Activated CD4-positive, alpha-beta T cell treated with anti-CD3 and anti-CD28 coated beads for 48 hours (primary cell): ENCODE measurements at regions not wholly inside any gene's neighbourhood (a gene's known extent, or its start where the extent isn't known, plus 50 kb on each side); places are given as distances from the start of the nearest gene placed in this dataset.
"Not testable (repeated sequence)": the region's sequence is repeated elsewhere in the genome, so short reads cannot be mapped to it uniquely, and the experiment has no call there.

Experiments used
- DNase-seq: peaks from one replicate; pipeline ENCODE4 v3.0.0-alpha.2; 2020

DNA sequence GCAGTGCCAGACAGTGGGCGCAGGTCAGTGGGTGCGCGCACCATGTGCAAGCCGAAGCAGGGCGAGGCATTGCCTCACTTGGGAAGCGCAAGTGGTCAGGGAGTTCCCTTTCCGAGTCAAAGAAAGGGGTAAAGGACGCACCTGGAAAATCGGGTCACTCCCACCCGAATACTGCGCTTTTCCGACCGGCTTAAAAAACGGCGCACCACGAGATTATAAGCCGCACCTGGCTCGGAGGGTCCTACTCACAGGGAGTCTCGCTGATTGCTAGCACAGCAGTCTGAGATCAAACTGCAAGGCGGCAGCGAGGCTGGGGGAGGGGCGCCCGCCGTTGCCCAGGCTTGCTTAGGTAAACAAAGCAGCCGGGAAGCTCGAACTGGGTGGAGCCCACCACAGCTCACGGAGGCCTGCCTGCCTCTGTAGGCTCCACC lies 77.9 kb downstream of the NR4A2 start:
- DNase-seq = not testable (repeated sequence)

DNA sequence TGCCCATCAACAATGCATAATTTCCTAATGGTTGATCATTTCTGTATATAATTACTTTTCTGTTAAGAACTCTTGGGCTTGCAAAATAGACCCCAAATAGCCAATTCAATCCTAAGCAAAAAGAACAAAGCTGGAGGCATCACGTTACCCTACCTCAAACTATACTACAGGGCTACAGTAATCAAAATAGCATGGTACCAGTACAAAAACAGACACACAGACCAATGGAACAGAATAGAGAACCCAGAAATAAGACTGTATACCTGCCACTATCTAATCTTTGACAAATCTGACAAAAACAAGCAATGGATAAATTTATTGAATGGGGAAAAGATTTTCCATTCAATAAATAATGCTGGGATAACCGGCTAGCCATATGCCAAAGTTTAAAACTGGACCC lies 78.8 kb downstream of the NR4A2 start:
- DNase-seq = no peak

DNA sequence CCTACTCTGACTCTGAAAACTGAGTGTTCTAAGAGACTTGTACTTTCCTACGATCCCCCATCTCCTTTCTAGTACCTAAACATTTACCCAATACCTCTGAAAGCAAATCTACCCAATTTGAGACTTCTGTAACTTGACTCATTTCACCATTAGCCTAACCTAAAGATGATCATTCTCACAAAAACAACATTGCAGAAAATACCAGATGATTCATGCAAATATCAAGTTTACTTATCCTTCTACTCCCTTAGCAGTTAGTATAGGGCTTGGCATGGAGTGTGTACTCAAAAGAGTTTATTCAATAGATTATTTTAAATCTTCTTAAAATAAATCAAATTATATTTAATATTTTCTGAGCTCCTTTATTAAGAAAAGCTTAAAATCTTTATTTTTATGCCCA lies 89.6 kb downstream of the NR4A2 start:
- no peak for DNase-seq

GRCh38 chr2:156237558-156237957 lies 95.0 kb downstream of the NR4A2 start:
- DNase-seq = no peak

GRCh38 chr2:156229724-156230362 lies 102.7 kb downstream of the NR4A2 start:
- DNase-seq = no peak

GRCh38 chr2:156223328-156223727 lies 109.2 kb downstream of the NR4A2 start:
- DNase-seq = not testable (repeated sequence)

- DNase-seq = no peak
Measured at GRCh38 chr2:156221703-156222102, 110.8 kb downstream of the NR4A2 start.

DNA sequence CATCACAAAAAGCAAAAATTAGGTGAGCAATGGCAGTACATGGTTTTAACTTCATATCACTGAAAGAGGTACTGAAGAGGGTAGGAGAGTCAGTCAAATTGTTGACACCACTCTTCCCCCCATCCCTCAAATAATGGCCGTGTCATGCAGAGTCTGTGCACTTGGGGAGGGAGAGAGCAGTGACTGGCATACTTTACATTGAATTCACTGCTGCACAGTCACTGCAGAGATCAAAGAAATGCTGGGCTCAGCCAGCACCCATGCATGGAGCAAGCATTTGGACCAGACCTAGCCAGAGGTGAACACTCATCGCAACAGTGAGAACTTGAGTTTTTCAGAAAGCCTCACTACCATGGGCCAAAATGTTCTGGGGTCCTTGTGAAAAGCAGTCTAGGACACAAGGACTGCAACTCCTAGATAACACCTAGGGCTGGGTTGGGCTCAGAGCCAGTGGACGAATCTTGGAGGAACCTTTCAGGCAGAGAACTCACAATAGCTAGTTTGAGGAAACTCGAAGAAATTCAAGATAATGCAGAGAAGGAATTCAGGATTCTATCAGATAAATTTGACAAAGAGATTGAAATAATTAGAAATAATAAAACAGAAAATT lies 112.9 kb downstream of the NR4A2 start:
- DNase-seq = no peak

GRCh38 chr2:156215656-156216055 lies 116.9 kb downstream of the NR4A2 start:
- DNase-seq = no peak

- DNase-seq = no peak
Measured at GRCh38 chr2:156211318-156211717, 121.2 kb downstream of the NR4A2 start.

DNA sequence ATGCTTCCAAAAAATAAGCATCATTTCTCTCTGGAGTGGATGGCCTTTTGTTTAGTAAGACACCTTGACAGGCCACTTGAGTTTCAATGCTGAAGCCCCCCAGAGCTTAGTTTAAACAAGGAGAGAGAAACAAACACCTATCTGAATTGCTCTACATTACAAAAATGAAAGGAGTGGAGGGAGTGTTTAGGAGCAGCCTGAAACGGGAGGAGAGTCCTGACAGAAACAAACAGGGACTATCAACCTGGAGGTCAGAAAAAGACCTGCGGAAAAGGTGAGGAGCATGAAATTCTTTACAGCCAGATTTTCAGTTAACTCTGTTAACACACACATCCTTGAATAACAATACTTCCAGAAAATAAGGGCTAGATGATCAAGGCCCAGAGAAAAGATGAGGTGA lies 126.2 kb downstream of the NR4A2 start:
- DNase-seq = no peak

DNA sequence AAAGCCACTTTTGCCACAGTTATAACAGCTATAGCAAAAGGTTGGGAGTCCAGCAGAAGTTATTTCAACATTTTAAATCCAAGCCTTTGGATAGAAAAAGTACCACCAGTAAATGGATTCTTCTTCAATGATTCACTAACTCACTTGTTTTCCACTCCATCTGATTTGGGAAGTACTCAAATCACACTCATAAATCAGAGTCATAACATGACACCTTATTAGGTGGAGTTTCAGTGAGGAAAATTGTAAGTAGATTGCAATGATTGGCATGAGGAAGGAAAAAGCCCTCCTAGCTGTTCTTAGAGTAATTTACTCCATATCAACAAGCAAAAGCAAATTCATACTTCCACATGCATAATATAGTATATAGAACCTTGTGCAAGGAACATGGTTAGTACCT lies 132.9 kb downstream of the NR4A2 start:
- DNase-seq = no peak

- no peak for DNase-seq
Measured at GRCh38 chr2:156196031-156196430, 136.5 kb downstream of the NR4A2 start.

DNA sequence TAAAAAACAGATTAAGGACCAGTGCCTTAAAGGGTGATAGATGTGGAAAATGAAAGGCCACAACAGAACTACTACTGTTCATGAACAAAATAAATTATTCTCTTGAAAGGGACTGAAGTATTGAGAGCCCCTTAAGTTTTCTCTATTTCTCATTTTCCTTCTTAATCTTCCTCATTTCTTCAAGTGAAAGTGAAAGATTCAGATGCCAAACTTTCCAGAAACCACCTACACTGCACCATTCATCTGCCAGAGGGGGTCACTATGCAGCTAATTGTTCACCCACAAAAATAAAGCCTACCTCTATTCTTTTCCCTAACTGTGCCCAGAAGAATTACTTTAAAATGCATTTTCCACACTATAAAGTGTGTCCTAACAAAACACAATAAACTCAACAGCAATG lies 140.1 kb downstream of the NR4A2 start:
- DNase-seq = no peak

GRCh38 chr2:156191527-156191926 lies 141.0 kb downstream of the NR4A2 start:
- DNase-seq = no peak

DNA sequence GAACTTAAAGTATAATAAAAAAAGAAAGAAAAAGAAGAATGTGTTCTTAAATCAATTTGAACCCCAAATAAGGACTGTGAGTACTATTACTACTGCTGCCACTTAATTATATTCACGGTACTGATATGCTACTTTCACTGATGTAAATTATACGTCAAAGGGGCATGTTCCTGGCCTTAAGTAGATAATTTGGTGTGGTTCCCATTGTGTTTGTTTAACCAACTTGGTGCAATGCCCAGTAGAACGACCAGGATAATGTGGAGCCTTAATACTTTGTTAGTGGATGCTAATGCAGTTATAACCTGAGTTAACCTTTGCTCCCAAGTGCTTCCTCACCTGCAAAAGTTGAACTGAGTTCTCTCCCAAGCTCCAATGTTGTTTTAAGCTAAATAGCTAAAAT lies 142.0 kb downstream of the NR4A2 start:
- no peak for DNase-seq

GRCh38 chr2:156189584-156189983 lies 142.9 kb downstream of the NR4A2 start:
- DNase-seq = no peak

GRCh38 chr2:156189143-156189542 lies 143.4 kb downstream of the NR4A2 start:
- DNase-seq = no peak

DNA sequence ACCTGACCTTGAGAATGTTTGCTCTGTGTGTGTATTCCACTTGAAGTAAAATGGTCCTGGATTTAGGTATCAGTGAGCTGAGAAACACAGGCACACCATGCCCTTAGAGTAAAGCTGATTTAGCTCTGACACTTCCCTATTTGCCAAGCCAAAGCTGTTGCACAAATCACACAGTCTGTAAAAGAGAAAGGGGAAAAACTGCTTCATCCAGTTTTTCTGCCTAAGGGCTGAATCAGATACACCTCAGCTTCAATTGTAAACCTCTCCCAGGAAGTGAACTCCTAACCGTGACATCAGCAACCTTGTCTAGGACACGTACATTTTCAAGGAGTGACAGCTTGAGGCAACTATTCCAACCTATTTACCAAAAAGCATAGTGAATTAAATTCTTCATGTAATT lies 150.4 kb downstream of the NR4A2 start:
- DNase-seq = no peak

DNA sequence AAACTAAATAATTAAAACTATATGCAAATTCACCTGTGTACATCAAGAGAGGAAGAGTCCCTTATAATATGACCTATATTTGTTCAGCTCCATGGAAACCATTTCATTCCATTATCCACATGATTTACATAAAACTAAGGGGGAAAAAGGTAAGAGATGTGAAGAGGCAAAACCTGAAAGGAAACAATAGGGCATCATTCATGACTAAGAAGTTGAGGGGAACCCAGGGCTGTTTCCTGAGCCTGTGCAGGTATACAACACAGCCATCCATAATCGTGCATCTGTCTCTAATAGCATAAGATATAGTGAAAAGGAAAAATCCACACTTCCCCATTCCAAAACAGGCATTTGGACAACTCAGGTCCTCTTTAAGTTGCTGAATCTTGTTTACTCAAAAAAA lies 151.3 kb downstream of the NR4A2 start:
- no peak for DNase-seq

DNA sequence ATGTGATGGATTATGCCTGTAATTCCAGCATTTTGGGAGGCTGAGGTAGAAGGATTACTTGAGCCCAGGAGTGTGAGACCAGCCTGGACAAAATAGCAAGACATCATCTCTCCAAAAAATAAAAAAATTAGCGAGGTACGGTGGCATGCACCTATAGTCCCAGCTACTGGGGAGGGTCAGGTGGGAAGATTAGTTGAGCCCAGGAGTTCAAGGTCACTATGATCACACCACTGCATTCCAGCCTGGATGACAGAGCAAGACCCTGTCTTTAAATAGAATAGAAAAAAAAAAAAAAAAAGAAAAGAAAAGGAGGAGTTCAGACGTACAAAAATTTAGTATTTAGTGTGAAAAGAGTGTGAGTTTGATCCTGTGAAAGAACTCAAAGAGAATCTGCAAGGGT lies 154.9 kb downstream of the NR4A2 start:
- no peak for DNase-seq

- no peak for DNase-seq
Measured at GRCh38 chr2:156175946-156176345, 156.6 kb downstream of the NR4A2 start.

GRCh38 chr2:156170929-156171328 lies 161.6 kb downstream of the NR4A2 start:
- no peak for DNase-seq

DNA sequence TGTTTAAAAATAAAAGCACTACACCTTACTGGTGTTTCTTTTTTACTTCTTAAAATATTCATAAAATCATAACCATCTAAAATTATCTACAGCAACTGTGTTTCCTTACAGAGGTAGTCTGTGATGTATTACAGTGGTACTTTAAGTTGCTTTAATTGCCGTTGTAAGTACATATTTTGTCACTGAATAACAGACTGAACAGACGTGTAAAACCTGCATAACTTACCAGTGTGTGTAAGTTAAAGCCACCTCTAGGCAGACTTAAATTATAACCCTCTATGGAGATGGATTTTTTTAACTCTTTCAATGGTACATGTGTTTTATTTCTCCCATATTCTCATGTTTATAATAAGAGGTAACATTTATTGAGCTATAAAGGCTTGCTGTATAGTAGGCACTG lies 166.8 kb downstream of the NR4A2 start:
- DNase-seq = no peak

DNA sequence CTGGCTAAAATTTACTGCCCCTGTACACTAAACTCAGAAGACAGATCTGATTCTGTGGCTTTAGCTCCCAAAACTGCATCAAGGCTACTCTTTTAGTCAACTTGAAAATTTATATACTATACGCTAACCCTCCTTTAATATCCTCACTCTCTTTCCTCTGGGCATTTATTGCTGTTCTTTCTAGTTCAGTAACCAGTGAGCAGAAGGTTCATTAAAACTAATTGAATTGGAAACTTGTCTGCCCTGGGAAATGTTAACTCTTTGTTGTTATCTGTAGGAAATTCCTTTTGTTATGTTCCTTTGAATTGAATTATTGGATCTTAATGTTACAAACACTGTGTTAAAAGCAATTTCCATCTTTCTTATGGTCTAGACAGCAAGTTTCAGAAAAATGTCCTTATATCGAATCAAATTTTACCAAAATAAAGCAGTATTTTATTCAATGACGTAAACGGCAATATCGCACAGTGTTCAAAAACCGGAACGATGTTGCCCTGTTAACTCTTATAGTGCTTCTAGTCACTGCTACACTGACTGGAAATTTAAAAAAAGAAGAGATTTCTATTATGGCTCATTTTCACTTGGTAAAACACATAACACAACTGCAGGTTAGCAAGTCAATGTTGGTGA lies 168.3 kb downstream of the NR4A2 start:
- DNase-seq = no peak
